Hepatic stellate cell (primary cell): ENCODE measurements at regions not wholly inside any gene's neighbourhood (a gene's known extent, or its start where the extent isn't known, plus 50 kb on each side); places are given as distances from the start of the nearest gene placed in this dataset.

Experiments
- DNase-seq: peaks from one replicate; pipeline ENCODE4 v3.0.0; 2011; ENCODE audit warnings: low spot score

GRCh38 chr1:29668551-29669157 lies 432.3 kb downstream of the PTPRU start:
- no peak for DNase-seq

GRCh38 chr1:29667951-29668350 lies 431.6 kb downstream of the PTPRU start:
- no peak for DNase-seq

GRCh38 chr1:29664711-29665110 lies 428.4 kb downstream of the PTPRU start:
- DNase-seq = no peak

GRCh38 chr1:29658688-29659087 lies 422.4 kb downstream of the PTPRU start:
- no peak for DNase-seq

- DNase-seq = no peak
Measured at GRCh38 chr1:29657816-29658215, 421.5 kb downstream of the PTPRU start.

GRCh38 chr1:29655945-29656850 lies 419.9 kb downstream of the PTPRU start:
- no peak for DNase-seq

- DNase-seq = no peak
Measured at GRCh38 chr1:29655145-29655544, 418.8 kb downstream of the PTPRU start.

- DNase-seq = no peak
Measured at GRCh38 chr1:29653886-29654450, 417.6 kb downstream of the PTPRU start.

GRCh38 chr1:29653034-29653810 lies 416.9 kb downstream of the PTPRU start:
- no peak for DNase-seq

GRCh38 chr1:29651684-29652665 lies 415.7 kb downstream of the PTPRU start:
- DNase-seq = no peak

GRCh38 chr1:29651246-29651645 lies 414.9 kb downstream of the PTPRU start:
- no peak for DNase-seq

GRCh38 chr1:29650476-29650875 lies 414.2 kb downstream of the PTPRU start:
- DNase-seq = no peak

GRCh38 chr1:29650041-29650400 lies 413.7 kb downstream of the PTPRU start:
- no peak for DNase-seq

GRCh38 chr1:29649189-29650040 lies 413.1 kb downstream of the PTPRU start:
- DNase-seq = no peak

GRCh38 chr1:29648798-29649188 lies 412.5 kb downstream of the PTPRU start:
- no peak for DNase-seq

GRCh38 chr1:29648026-29648425 lies 411.7 kb downstream of the PTPRU start:
- no peak for DNase-seq

GRCh38 chr1:29647581-29647980 lies 411.3 kb downstream of the PTPRU start:
- no peak for DNase-seq

- DNase-seq = no peak
Measured at GRCh38 chr1:29646161-29646775, 409.9 kb downstream of the PTPRU start.

- no peak for DNase-seq
Measured at GRCh38 chr1:29645586-29645985, 409.3 kb downstream of the PTPRU start.

GRCh38 chr1:29644812-29645211 lies 408.5 kb downstream of the PTPRU start:
- DNase-seq = no peak
